Stimulated activated CD8-positive, alpha-beta memory T cell treated with anti-CD3 and anti-CD28 coated beads, Interleukin-15, amount 100 ng/mL, for 4 hours (primary cell): ENCODE measurements at regions not wholly inside any gene's neighbourhood (a gene's known extent, or its start where the extent isn't known, plus 50 kb on each side); places are given as distances from the start of the nearest gene placed in this dataset.

Source experiments
- DNase-seq, 2 donors: peaks; one replicate each; pipeline ENCODE4 v3.0.0-alpha.2; 2020; ENCODE audit warnings: low read depth in 2 of 2

DNA sequence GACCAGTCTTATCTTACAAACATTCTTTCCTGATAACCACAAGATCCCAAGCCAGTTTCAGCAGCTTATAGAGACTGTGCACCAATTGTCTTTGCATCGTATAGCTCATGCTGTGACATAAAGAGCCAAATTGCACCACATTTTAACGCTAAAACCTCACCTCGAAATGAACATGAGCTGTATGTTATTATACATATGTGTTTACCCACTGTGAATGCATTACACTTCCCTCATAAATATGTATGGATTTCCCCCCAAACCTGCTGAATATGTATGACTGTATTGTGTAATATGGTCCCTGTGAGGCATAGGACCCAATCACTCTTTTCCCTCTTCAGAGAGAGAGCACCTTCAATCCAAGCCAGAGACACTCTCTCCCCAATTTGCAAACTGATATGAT is 692.4 kb downstream of the NLGN4X start:
- DNase-seq: no peak

DNA sequence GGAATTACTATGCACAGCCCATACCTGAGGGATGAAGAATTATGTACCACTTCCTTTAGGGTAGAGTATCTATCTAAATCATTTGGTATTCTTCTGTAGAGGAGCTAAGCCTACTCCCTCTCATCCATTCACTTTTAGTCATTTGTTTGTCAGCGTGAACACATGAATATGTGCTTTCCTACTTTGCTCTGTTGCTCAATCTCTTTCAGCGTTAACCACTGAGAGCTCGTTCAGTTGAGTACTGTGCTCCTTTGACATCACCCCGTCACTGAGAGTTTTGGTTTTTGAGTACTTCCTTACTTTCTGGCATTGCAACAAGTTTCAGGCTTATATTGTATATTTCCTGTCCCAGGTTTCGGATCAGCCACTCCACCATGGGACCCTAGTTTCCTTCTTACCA is 700.6 kb downstream of the NLGN4X start:
- DNase-seq: no peak

DNA sequence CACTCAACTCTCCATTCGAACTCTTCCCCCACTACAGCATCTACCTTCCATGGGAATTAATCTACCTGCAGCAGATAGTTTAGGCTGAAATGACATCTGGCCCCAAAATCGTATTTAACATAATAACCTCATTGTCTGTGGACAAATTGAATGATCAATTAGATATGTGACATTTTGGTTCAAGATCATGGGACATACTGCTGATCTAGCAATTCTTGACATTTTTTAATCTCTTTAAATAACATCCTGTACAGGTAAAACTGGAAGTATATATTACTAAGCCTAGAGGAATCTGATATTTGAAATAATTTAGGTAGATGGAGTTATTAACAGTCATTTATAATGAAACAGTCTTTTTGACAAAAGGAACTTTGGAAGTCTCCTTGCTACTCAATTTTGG is 702.5 kb downstream of the NLGN4X start:
- no peak for DNase-seq

DNA sequence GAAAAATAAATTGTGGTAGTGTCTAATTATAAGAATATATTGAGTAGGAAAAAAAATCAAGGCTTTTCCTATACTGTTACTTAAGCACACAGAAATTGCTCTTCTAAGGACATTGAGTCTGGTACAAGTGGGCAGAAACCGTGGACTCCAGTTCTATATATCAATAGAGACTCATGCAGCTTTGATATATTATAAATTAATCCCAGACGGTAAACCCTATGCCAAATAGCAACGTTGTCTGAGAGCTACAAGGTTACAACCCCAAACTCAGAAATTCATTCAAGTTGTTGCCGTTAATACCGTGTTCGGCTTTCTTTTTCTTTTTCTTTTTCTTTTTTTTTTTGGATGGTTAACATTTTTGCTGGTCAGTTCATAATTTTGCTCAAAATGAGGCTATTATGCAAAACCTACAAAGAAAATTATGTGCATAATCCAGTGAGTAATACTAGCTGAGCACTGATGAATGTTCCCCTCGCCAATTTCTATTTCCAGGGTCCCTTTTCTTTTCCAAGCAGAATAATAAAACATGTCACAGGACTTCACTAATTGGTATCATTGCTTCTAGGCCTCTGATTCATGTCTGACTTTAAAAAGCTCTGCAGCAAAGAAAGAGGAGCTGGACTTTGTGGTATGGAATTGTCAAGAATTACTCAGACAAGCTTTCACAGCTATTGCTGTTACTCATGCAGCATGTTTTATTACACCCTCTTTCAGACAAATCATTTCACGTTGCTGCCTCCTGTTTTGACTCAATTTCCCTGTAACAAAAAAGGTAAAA is 737.7 kb downstream of the NLGN4X start:
- no peak for DNase-seq

DNA sequence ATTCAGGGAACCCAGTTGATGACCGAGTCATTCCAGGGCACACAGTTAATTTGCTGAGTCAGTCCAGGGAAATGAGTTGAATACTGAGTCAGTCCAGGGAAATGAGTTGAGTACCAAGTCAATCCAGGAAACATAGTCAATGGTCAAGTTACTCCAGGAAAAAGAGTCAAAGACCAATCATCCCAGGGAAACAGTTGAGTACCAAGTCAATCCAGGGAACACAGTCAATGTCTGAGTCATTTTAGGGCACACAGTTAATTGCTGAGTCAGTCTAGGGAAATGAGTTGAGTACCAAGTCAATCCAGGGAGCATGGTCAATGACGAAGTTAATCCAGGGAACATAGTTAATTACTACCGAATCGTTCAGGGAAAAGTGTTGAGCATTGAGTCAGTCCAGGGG is 754.4 kb downstream of the NLGN4X start:
- DNase-seq: no peak

DNA sequence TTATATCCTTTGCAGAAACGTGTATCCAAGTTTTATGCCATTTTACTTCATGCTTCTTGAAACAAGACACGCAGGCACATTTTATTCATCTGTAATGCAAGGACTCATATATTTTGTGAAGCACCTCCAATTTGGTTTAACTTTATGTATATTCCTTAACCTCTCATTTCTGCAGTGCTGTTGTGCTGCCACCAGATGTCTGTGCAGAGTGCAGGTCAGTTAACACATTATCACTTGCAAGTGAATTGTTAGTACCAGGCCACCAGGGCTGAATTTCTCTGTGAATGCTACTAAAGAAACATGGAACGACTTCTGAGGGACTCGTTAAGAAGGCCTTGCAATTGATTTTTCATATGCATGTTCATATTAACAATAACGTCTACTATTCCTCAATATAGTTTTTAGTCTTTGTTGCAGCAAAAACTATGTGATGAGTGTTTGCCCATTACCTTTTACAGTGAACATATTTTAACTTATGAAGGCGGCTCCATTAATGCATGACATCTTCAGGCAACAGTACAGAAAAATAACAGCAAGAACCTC is 770.3 kb downstream of the NLGN4X start:
- no peak for DNase-seq

DNA sequence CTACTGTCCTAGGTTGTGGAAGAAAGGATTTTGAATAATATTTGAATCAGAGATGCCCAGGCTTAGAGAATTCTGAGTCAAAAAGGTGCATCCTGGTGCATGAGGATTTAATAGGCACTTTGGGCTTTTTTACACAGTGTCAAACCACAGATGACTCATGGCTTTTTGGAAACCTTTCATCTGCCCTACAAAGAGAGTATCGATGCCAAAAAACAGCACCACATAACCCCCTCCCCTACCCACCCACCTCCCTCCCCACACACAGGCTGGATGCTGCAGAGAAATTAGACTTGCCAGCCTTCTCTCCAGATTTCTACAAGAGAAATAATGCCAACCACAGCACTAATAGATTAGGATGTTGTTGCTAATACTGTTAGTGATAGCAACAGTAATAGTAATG is 779.3 kb downstream of the NLGN4X start:
- no peak for DNase-seq

DNA sequence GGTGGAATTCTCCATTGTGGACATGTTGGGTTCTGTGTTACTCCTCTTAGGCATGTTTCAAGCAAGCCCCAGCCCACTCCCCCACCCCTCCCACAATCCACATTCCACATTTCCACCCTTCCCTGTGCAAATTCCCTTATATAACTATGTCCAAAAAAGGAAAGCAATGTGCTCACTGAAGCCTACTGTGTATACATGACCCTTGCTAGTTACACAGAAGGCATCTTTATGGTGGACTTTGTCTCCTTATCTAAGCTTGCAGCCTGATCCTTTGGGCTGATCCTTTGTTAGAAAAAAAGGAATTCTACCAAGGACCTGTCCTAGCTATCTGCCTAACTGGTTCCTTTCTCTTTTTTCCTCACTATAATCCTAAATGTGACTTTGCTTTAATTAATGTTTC is 796.8 kb downstream of the NLGN4X start:
- no peak for DNase-seq

DNA sequence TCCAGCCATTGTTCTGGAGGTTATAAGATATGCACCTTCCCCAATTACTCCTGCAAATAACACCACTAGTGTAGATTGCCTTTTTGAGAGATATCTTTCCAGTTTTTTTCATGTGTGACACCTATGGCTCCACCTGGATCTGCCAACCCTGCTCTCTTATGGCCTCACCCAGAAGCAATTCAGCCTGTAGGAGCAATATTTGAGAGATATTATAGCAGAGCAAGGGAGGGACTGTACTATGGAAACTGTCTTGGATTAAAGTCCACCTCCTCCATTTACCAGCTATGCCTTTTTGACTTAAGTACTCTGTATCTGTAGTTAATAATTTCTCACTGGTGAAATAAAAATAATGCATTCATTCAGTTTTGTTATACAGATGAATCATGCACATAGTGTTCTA is 803.5 kb downstream of the NLGN4X start:
- no peak for DNase-seq

DNA sequence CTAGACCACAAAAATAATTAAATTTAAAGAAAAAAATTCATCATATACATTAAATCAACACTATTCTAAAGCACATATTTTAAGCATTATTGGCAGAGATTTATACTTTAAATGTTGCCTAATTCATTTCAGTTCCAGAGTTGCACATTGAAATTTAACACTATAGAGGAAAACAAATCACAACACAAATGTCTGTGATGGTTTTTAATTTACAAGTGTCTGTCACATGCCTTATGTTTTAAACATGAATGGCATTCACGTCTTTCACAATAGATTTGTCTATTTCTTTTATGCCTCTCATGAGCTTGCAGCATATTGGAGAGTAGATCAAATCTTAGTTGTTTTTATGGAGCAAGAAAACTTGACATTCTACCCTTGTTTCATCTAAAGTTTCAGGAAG is 811.3 kb downstream of the NLGN4X start:
- DNase-seq: no peak

DNA sequence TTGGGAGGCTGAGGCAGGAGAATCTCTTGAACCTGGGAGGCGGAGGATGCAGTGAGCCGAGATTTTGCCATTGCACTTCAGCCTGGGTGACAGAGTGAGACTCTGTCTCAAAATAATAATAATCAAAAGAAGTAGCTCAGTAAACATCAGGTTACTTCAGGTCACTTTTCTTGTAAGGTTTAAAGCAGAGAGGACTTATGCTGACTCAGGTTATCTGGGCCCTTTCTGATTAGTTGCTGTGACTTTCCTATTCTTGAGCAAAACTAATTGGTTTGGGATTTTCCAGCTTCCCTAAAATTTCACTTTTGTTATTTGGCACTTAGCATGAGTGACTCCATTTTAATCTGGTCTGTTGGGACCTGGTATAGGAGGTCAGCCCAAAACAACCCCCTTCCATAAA is 812.9 kb downstream of the NLGN4X start:
- no peak for DNase-seq

DNA sequence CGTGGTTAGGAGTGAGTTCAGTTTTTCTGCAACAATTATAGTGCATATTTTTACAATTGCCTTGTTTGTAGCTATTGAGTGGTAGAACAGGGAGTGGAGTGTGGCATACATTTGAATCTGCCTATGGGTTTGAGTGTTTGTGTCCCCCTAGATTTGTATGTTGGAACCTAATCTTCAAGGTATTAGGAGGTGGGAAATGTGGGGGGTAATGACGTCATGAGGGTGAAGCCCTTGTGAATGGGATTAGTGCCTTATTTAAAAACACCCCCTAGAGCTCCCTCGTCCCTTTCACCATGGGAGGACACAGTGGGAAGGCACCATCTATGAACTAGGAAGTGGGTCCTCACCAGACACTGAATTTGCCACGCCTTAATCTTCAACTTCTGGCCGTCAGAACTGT is 819.6 kb downstream of the NLGN4X start:
- no peak for DNase-seq

DNA sequence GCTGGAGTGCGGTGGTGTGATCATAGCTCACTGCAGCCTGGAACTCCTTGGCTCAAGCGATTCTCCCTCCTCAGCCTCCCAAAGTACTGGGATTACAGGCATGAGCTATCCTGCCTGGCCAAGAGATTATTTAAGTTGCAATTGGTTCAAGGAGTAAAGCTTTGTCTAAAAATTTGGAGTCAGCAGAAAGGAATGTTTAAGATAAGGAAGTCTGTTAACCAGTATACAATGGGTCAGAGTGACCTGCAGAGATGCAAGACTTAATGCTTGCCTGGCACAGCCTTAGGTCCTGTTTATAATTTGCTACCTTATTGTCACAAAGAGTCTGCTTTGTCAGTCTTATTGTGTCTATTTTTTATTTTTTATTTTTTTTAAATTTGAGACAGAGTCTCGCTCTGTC is 826.2 kb downstream of the NLGN4X start:
- DNase-seq: no peak

DNA sequence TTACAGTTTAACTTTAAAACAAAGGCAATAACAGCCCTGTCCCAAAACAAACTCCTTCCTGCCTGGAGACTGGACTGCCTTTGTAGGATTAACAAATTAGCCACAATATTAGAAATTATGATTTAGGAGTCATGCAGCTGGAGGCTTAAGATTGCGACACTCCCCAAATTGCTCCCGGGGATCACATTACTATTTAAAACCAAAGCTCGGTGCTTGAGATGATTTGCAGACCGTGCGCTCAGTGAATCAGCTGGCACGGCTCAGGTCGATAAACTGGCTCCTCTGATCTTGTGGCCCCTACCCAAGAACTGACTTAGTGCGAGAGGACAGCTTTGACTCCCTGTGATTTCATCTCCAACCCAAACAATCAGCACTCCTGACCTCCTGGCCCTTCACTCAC is 829.3 kb downstream of the NLGN4X start:
- DNase-seq: no peak

DNA sequence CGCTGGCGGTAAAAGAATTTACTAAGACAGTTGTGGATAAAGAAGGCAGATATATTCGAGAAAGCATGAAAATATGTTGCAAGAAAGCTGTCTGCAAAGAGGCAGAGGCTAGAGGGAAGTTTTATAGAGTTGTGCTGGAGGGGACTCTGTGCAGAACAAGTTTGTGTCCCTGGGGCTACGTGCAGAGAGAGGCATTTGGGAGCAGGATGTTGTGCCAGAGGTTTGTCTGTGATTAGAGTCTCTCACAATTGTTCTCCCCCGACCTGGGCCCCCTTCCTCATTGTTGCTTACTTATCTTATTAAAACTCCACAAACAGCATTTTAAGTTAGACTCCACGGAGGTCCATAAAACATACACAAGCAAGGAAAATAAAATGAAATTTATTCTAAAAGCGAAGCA is 831.3 kb downstream of the NLGN4X start:
- no peak for DNase-seq

DNA sequence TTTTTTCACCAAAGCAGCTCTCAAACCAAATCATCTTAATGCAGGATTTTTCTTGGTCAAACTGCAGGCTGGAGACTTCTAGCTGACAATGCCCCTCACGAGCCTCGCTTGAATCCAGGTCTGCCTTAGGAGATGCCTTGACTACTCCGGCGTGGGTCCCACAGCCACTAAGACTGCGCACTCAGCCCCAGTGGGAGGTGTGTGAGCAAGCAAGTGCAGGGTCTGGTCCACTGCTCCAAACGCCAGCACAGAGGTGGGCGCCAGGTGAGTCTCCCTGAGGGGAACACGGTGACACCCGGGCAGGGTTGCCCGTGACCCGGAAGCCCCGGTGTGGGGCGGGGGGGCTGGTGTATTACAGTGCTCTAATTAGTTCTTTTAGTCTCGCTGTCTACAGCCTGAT is 838.3 kb downstream of the NLGN4X start:
- no peak for DNase-seq

DNA sequence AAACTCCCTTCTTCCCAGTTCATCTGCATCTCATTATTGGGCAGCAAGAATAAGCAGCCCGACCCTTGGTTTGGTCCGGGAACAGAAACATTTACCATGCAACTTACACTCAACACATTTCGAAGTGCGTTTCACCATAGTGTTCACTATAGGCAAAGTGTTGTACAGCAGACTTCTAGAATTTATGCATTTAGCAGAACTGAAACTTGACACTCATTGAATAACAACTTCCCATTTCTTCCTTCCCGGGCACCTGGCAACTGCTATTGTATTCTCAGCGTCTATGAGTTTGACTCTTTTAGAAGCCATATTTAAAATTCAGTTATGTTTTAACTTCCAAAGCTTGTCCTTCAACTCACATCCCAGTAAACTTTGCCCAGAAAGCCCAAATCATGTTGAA is 840.6 kb downstream of the NLGN4X start:
- DNase-seq: no peak

DNA sequence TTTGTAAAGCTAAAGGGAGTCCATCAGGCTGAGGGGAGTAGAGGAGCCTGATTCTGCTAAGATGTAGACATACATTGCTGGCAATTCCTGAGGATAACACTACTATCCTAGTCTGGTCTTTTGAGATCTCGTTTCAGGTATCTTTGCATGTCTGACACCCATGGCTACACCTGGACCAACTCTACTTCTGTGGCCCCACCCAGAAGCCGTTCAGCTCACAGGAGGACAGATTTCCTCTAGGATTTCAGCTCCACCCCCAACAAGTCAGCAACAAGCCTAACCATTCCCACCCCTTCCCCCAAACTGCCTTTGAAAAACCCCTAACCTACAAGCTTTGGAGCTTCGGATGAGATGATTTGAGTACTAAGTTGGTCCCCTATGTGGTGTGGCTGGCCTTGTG is 848.2 kb downstream of the NLGN4X start:
- DNase-seq: no peak

DNA sequence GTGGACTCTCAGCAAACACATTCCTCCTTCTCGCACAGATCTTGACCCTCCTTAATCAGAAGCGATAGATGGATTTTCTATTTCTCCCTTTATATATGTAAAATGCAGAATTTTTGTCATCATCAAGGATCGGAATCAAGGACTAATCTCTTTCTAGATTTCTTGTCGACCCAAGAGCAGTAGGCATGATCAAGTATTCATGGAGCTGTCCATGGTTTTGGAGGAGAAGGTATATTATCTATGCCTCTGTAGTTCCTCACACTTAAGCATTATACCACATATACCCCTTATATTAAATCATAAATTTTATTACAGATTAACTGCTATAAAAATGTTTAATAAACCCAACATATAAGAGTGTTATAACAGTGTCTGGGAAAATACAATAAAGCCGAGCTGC is 886.8 kb downstream of the NLGN4X start:
- no peak for DNase-seq

DNA sequence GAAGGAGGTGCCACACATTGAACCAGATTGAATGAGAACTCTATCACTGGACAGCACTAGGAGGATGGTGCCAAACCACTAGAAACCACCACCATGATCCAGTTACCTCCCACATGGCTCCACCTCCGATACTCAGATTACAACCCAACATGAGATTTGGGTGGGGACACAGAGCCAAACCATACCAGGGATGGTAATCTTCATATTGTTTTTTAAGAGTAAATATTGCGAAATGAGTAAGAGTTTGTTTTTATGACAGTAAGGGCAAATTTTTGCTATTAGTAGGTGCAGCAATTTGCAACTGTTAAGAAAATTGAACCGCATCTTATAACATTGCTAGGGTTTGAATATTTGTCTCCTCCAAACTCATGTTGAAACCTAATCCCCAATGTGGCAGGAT is 891.5 kb downstream of the NLGN4X start:
- DNase-seq: no peak

DNA sequence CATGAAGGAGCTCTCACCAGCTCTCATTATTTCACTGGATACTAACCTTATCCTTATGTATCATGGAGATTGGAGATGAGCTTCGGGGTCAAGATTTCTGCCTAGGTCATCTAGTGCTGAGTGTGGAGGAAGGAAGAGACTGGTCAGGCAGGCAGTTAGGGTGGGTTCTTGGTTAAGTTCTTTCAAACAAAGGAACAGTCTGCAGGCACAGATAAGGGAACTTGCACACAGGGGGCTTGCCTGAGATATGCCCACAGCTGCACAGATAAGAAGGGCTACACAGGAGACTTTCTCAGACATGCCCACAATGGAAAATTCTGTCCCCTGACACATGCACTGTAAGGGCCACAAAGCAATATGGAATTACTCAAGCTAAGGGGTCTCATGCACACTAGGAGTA is 904.1 kb downstream of the NLGN4X start:
- DNase-seq: no peak

DNA sequence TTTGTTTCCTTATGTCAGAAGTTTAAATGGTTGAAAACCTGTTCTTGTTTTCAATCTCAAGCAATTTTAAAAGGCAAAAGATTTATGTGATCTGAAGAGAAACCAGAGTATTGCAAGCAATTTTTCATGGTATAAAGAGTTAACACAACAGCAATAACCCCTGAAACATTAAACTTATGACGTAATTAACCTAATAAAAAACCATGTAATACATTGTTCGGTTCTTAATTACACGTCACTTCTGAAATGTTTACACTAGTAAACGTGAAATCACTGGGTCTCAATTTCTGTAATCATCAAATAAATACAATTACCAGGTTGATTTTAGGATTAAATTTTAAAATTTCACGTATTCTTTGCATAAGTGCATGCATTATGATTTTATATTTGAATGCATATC is 914.5 kb downstream of the NLGN4X start:
- no peak for DNase-seq

DNA sequence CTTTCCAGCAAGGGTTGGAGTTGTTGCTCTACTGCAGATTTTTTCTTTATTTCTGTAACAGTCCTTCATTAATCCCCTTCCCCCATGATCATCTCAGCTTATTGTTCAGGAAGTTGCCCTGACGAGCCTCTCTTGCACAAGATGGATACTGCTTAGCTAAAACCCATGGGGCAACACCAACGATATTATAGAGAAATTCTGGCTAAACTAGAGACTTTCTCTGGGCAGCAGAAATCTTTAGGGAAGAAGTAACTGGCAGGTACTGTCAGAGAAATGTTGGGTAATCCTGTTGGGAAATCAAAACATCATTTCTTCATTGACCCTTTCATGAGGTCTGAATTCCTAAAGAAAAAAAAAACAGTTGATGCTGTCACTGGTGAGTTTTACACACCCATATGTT is 921.3 kb downstream of the NLGN4X start:
- no peak for DNase-seq

DNA sequence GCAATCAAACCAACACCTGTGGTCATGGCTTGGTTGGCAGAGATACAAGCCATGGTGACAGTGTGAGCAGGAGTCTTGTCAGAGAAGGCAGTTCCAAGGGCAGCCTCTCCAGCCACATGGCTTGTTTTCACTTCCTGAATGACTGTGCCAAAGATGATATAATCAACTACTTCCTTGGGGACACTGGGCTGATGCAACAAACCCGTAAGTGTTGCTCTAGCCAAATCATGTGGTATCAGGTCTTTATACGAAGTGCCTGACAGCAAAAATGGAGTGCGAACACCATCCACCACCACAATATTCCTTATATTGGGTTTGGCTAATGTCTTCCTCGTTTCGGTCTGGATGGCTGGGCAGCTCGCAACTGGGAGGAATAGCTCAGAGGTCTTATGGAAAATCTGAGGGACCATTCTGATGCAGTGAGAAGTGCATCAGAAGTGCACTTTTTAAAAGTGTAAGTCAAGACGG is 922.0 kb downstream of the NLGN4X start:
- no peak for DNase-seq
